ENCODE measurements at regions not wholly inside any gene's neighbourhood (a gene's known extent, or its start where the extent isn't known, plus 50 kb on each side); places are given as distances from the start of the nearest gene placed in this dataset.

- no peaks in the 10 kb centered on the region for H3K4me1 ChIP-seq (ENCODE audit: control insufficient read depth, low read length)
- no peak overlapping the region for H3K4me2 ChIP-seq (ENCODE audit: low read length)
- H3K36me3 ChIP-seq (ENCODE audit: control insufficient read depth, low read length) = no peaks in the 10 kb centered on the region
- H3K4me3 ChIP-seq (ENCODE audit: low read length) = no peak overlapping the region
- H3K27me3 ChIP-seq (ENCODE audit: control insufficient read depth, low read length) = no peaks in the 10 kb centered on the region
- H3K79me2 ChIP-seq (ENCODE audit: control insufficient read depth, low read length) = no peaks in the 10 kb centered on the region
- H3K9me3 ChIP-seq (ENCODE audit: control insufficient read depth, insufficient read depth, low read length) = no peaks in the 10 kb centered on the region
- no peaks in the 10 kb centered on the region for H3K9me2 ChIP-seq (replicated peaks; ENCODE audit: control insufficient read depth, low read length)
- TF ChIP-seq EZH2phosphoT487 (IDR thresholded peaks at IDR 0.05; ENCODE audit: borderline replicate concordance, low read length) (no peak), CTCF (IDR thresholded peaks at IDR 0.05; ENCODE audit: low read depth, low read length, poor library complexity, severe bottlenecking) (no peak)
- H4K20me1 ChIP-seq (ENCODE audit: control insufficient read depth, insufficient read depth, low read depth, low read length) = no peaks in the 10 kb centered on the region
- H3F3A ChIP-seq (ENCODE audit: control insufficient read depth, insufficient read depth) = no peaks in the 10 kb centered on the region
- H3K27ac ChIP-seq (ENCODE audit: low read depth, low read length) = no peak overlapping the region
These were observed 429.1 kb upstream of the FRG1 start for GRCh38 chr4:189511581-189511980.

GRCh38 chr4:189513421-189513820, 427.3 kb upstream of the FRG1 start:
- H3K4me2 ChIP-seq (ENCODE audit: low read length) = no peak overlapping the region
- H3K4me3 ChIP-seq (ENCODE audit: low read length) = no peak overlapping the region
- no peaks in the 10 kb centered on the region for H3K36me3 ChIP-seq (ENCODE audit: control insufficient read depth, low read length)
- H3K79me2 ChIP-seq (ENCODE audit: control insufficient read depth, low read length) = no peaks in the 10 kb centered on the region
- H3K9me2 ChIP-seq (replicated peaks; ENCODE audit: control insufficient read depth, low read length) = no peaks in the 10 kb centered on the region
- H3K27me3 ChIP-seq (ENCODE audit: control insufficient read depth, low read length) = no peaks in the 10 kb centered on the region
- H3K4me1 ChIP-seq (ENCODE audit: control insufficient read depth, low read length) = no peaks in the 10 kb centered on the region
- H3K27ac ChIP-seq (ENCODE audit: low read depth, low read length) = no peak overlapping the region
- H3K9me3 ChIP-seq (ENCODE audit: control insufficient read depth, insufficient read depth, low read length) = no peaks in the 10 kb centered on the region
- no peak for TF ChIP-seq CTCF (IDR thresholded peaks at IDR 0.05; ENCODE audit: low read depth, low read length, poor library complexity, severe bottlenecking)
- TF ChIP-seq EZH2phosphoT487 (IDR thresholded peaks at IDR 0.05; ENCODE audit: borderline replicate concordance, low read length) = no peak
- no peaks in the 10 kb centered on the region for H3F3A ChIP-seq (ENCODE audit: control insufficient read depth, insufficient read depth)
- H4K20me1 ChIP-seq (ENCODE audit: control insufficient read depth, insufficient read depth, low read depth, low read length) = no peaks in the 10 kb centered on the region

GRCh38 chr4:189514209-189514608, 426.5 kb upstream of the FRG1 start:
- Histone ChIP-seq H3K27me3 (ENCODE audit: control insufficient read depth, low read length) (no peaks in the 10 kb centered on the region), H3K9me3 (ENCODE audit: control insufficient read depth, insufficient read depth, low read length) (no peaks in the 10 kb centered on the region), H3K4me1 (ENCODE audit: control insufficient read depth, low read length) (no peaks in the 10 kb centered on the region)

More at GRCh38 chr4:189514209-189514608, 426.5 kb upstream of the FRG1 start:
- H3K4me3 ChIP-seq (ENCODE audit: low read length) = no peak overlapping the region
- H4K20me1 ChIP-seq (ENCODE audit: control insufficient read depth, insufficient read depth, low read depth, low read length) = no peaks in the 10 kb centered on the region
- no peak overlapping the region for H3K4me2 ChIP-seq (ENCODE audit: low read length)
- no peaks in the 10 kb centered on the region for H3F3A ChIP-seq (ENCODE audit: control insufficient read depth, insufficient read depth)
- no peaks in the 10 kb centered on the region for H3K9me2 ChIP-seq (replicated peaks; ENCODE audit: control insufficient read depth, low read length)
- H3K79me2 ChIP-seq (ENCODE audit: control insufficient read depth, low read length) = no peaks in the 10 kb centered on the region
- H3K27ac ChIP-seq (ENCODE audit: low read depth, low read length) = no peak overlapping the region
- TF ChIP-seq EZH2phosphoT487 (IDR thresholded peaks at IDR 0.05; ENCODE audit: borderline replicate concordance, low read length) (no peak), CTCF (IDR thresholded peaks at IDR 0.05; ENCODE audit: low read depth, low read length, poor library complexity, severe bottlenecking) (no peak)
- H3K36me3 ChIP-seq (ENCODE audit: control insufficient read depth, low read length) = no peaks in the 10 kb centered on the region

Data from DOHH2 (cell line).